Tibial nerve (tissue), 4 donors: ENCODE measurements at regions not wholly inside any gene's neighbourhood (a gene's known extent, or its start where the extent isn't known, plus 50 kb on each side); places are given as distances from the start of the nearest gene placed in this dataset.

Source experiments
- DNase-seq, 2 donors: peaks; one replicate each; pipeline ENCODE4 v3.0.0-alpha.2; 2019; ENCODE audit warnings: low spot score in 2 of 2
- H3K27ac ChIP-seq, 4 donors: fragments of 200-600 bp; sonication (generic) in 3 of 4; one replicate each; pipeline ENCODE4 v1.5.1; 2017 to 2019; ENCODE audit warnings: mild to moderate bottlenecking in 1 of 4
- H3K27me3 ChIP-seq, 2 donors: fragments of 200-600 bp; sonication (generic) in 1 of 2; one replicate each; pipeline versions ENCODE4 v1.5.1 to v1.6.0; 2017 to 2019
- H3K36me3 ChIP-seq, 3 donors: fragments of 200-600 bp; sonication (generic); one replicate each; pipeline ENCODE4 v1.5.1; 2018 to 2019
- H3K4me1 ChIP-seq, 4 donors: fragments of 200-600 bp; sonication (generic) in 3 of 4; one replicate each; pipeline ENCODE4 v1.5.1; 2017 to 2019
- H3K4me3 ChIP-seq, 4 donors: fragments of 200-600 bp; sonication (generic) in 3 of 4; one replicate each; pipeline ENCODE4 v1.5.1; 2017 to 2019; ENCODE audit warnings: mild to moderate bottlenecking in 1 of 4, moderate library complexity in 1 of 4
- H3K9me3 ChIP-seq, 4 donors: fragments of 200-600 bp; sonication (generic) in 3 of 4; one replicate each; pipeline ENCODE4 v1.5.1; 2017 to 2019
- EP300 ChIP-seq, 2 donors: sonication (generic); formaldehyde crosslinking; IDR thresholded peaks; one replicate each; pipeline ENCODE4 v1.6.1; 2017; ENCODE audit warnings: antibody characterized with exemption in 2 of 2, mild to moderate bottlenecking in 1 of 2
- POLR2A ChIP-seq, 2 donors: fragments of 450-650 bp; IDR thresholded peaks; one replicate each; pipeline ENCODE4 v1.6.1; 2017; ENCODE audit warnings: antibody characterized with exemption in 2 of 2, mild to moderate bottlenecking in 2 of 2, moderate library complexity in 2 of 2
- WGBS, 2 donors: methylation state at CpG; one replicate each; pipeline ENCODE4 v1.1.5; 2018; 5-methylcytosine and 5-hydroxymethylcytosine counted together
- TF ChIP-seq, protein P1 (sequence below), 5 experiments: fragments of 200-600 bp in 3 of 5; fragments of 450-650 bp in 2 of 5; sonication (generic) in 3 of 5; IDR thresholded peaks; one replicate each; pipeline ENCODE4 v1.5.1; 2016 to 2019; ENCODE audit warnings: antibody characterized with exemption in 5 of 5, mild to moderate bottlenecking in 3 of 5, moderate library complexity in 2 of 5

DNA sequence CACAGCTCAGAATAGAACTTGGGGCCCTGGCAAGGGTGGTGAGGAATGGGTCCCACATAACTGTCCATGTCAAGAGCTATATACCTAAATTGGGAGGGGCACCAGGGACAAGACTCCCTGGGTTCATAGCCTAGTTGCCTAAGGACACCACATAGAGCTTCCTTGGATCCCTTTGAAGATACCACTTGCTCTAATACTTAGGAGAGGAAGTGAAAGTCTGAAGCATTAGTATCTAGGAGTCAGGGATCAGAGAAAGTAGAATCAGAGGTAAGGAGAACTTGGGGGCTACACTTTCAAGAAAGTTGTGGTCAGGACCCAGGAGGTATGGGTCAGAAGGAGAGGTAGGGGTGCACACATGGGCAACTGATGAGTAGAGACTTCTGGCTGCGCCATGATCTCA is 318.2 kb upstream of the SLC39A10 start:
- Histone ChIP-seq H3K27ac (no peak overlapping the region), H3K4me1 (no peaks in the 10 kb centered on the region), H3K36me3 (no peaks in the 10 kb centered on the region), H3K27me3 (no peaks in the 10 kb centered on the region), H3K9me3 (no peaks in the 10 kb centered on the region), H3K4me3 (no peak overlapping the region)
- no peak for DNase-seq
- whole genome bisulfite sequencing, 2 donors: 90 to 94% methylated on average over 1 of the region's 1 CpG
- TF ChIP-seq, protein P1, sequence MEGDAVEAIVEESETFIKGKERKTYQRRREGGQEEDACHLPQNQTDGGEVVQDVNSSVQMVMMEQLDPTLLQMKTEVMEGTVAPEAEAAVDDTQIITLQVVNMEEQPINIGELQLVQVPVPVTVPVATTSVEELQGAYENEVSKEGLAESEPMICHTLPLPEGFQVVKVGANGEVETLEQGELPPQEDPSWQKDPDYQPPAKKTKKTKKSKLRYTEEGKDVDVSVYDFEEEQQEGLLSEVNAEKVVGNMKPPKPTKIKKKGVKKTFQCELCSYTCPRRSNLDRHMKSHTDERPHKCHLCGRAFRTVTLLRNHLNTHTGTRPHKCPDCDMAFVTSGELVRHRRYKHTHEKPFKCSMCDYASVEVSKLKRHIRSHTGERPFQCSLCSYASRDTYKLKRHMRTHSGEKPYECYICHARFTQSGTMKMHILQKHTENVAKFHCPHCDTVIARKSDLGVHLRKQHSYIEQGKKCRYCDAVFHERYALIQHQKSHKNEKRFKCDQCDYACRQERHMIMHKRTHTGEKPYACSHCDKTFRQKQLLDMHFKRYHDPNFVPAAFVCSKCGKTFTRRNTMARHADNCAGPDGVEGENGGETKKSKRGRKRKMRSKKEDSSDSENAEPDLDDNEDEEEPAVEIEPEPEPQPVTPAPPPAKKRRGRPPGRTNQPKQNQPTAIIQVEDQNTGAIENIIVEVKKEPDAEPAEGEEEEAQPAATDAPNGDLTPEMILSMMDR (IDR thresholded peaks at IDR 0.05): no peak
- TF ChIP-seq POLR2A (IDR thresholded peaks at IDR 0.05) (no peak), EP300 (IDR thresholded peaks at IDR 0.05) (no peak)

DNA sequence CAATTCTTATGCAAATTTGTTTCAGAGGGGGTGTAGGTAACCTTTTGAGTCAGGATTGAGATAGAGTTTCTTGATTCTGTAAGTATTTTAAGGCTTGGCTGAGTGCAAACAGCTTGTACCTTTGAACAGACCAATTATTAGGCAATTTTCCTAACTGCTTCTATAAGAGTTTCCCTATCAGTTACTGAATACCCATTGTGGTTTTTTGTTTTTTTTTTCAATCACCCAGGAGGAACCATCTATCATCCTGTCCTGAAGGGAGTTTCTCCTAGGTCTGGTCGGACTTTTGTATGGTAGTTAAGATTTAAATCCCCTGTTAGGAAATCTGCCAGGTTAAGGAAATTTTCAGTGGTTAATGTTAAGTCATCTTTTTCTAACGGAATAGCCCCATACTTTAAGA is 319.4 kb upstream of the SLC39A10 start:
- WGBS, 2 donors: 59 to 70% methylated on average over 2 of the region's 2 CpGs
- no peak overlapping the region for H3K4me3 ChIP-seq
- H3K27ac ChIP-seq: no peak overlapping the region
- no peaks in the 10 kb centered on the region for H3K9me3 ChIP-seq
- H3K27me3 ChIP-seq: no peaks in the 10 kb centered on the region
- no peaks in the 10 kb centered on the region for H3K4me1 ChIP-seq
- no peak for DNase-seq
- H3K36me3 ChIP-seq: no peaks in the 10 kb centered on the region
- no peak for TF ChIP-seq POLR2A (IDR thresholded peaks at IDR 0.05)
- TF ChIP-seq, protein P1 (IDR thresholded peaks at IDR 0.05): no peak

DNA sequence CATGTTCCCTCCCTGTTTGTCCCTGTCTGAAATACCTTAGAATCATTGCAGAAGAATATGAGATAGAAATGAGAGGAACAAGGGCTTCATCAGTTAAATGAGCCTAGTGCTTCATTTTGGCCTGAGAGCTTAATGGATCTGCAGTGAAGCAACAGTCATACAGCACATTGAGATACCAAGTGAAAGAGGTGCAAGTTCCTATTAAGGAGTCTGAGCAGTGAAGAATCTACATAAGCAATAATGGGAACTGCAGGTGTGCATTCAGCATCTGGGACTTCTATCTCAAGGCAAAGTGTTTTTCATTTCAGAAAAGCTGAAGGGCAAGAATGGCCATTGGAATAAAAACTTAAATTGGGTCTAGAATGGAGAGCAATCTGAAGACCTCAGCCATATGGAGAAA is 323.2 kb upstream of the SLC39A10 start:
- TF ChIP-seq, protein P1 (IDR thresholded peaks at IDR 0.05): no peak
- TF ChIP-seq EP300 (IDR thresholded peaks at IDR 0.05): no peak
- no peaks in the 10 kb centered on the region for H3K27me3 ChIP-seq
- H3K27ac ChIP-seq: no peak overlapping the region
- no peaks in the 10 kb centered on the region for H3K9me3 ChIP-seq
- H3K4me1 ChIP-seq: no peaks in the 10 kb centered on the region
- DNase-seq: no peak
- H3K36me3 ChIP-seq: no peaks in the 10 kb centered on the region
- H3K4me3 ChIP-seq: no peak overlapping the region

DNA sequence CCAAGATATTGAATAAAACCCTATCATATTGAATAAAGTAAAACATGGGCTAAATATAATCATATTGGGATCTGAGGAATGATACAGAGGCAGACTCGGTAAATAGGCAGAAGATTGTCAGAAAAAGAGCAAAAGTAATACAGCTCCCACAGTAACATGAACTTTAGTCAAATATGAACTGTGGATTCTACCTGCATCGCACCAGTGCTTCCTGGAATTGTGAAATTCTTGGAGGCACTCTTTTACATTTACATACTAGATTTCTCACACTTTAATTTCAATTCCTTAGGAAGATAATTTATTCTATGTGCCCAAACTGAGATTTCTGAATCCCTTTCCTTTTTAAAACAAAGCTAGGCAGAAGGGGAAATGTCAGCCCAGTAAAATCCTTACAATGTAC is 325.1 kb upstream of the SLC39A10 start:
- 84 to 90% methylated on average over 2 of the region's 2 CpGs for WGBS, 2 donors
- no peak overlapping the region for H3K4me3 ChIP-seq
- H3K9me3 ChIP-seq: no peaks in the 10 kb centered on the region
- H3K4me1 ChIP-seq: no peaks in the 10 kb centered on the region
- no peaks in the 10 kb centered on the region for H3K36me3 ChIP-seq
- DNase-seq: no peak
- TF ChIP-seq, protein P1 (IDR thresholded peaks at IDR 0.05): no peak
- TF ChIP-seq EP300 (IDR thresholded peaks at IDR 0.05) (no peak), POLR2A (IDR thresholded peaks at IDR 0.05) (no peak)
- H3K27me3 ChIP-seq: no peaks in the 10 kb centered on the region
- no peak overlapping the region for H3K27ac ChIP-seq

DNA sequence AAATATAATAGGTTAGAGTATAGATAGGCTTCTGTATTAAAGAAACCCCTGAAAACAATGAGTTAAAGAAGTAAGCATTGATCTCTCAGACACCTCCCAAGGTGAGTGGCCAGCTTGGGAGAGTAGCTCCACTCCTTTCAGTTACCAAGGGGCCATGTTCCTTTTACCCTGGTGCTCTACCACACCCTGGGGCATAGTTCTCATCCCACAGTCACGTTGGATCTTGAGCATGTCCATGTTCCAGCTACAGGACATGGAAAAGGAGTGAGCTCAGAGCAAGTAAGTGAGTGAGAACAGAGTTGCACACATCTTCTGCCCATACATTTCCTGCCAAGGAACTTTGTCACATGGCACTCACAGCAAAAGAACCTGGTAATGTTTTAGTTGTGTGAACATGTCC is 325.9 kb upstream of the SLC39A10 start:
- Histone ChIP-seq H3K36me3 (no peaks in the 10 kb centered on the region), H3K9me3 (no peaks in the 10 kb centered on the region), H3K27ac (no peak overlapping the region), H3K4me3 (no peak overlapping the region), H3K4me1 (no peaks in the 10 kb centered on the region), H3K27me3 (no peaks in the 10 kb centered on the region)
- TF ChIP-seq, protein P1 (IDR thresholded peaks at IDR 0.05): no peak
- no peak for TF ChIP-seq EP300 (IDR thresholded peaks at IDR 0.05)
- no peak for TF ChIP-seq POLR2A (IDR thresholded peaks at IDR 0.05)
- 21 to 31% methylated on average over 1 of the region's 1 CpG for WGBS, 2 donors
- no peak for DNase-seq
